ENCODE measurements at regions not wholly inside any gene's neighbourhood (a gene's known extent, or its start where the extent isn't known, plus 50 kb on each side); places are given as distances from the start of the nearest gene placed in this dataset.

GRCh38 chr6:126107475-126108166, 121.3 kb downstream of the TRMT11 start:
- no peak for TF ChIP-seq CTCF (IDR thresholded peaks at IDR 0.05; ENCODE audit: insufficient read depth, low read depth, low read length)
- TF ChIP-seq EZH2 (IDR thresholded peaks at IDR 0.05; ENCODE audit: insufficient read depth, low read length): no peak
